HG03575 (cell line): ENCODE measurements at regions not wholly inside any gene's neighbourhood (a gene's known extent, or its start where the extent isn't known, plus 50 kb on each side); places are given as distances from the start of the nearest gene placed in this dataset.
"Not testable (repeated sequence)": the region's sequence is repeated elsewhere in the genome, so short reads cannot be mapped to it uniquely, and the experiment has no call there.

Experiments used
- ATAC-seq: cut with Tn5 transposase; IDR thresholded peaks from one replicate; pipeline ENCODE4 v1.9.1; 2021; ENCODE audit not compliant: unreplicated experiment, insufficient number of reproducible peaks, low FRiP score; ENCODE audit errors: extremely low read depth

GRCh38 chr12:23359975-23360701 is 589.3 kb downstream of the SOX5 start:
- no peak for ATAC-seq

GRCh38 chr12:23361971-23362370 is 587.5 kb downstream of the SOX5 start:
- ATAC-seq = no peak

- ATAC-seq = no peak
Observed at GRCh38 chr12:23368590-23368989, 580.9 kb downstream of the SOX5 start.

- ATAC-seq = no peak
Observed at GRCh38 chr12:23375621-23376020, 573.8 kb downstream of the SOX5 start.

- ATAC-seq = no peak
Observed at GRCh38 chr12:23376238-23376637, 573.2 kb downstream of the SOX5 start.

GRCh38 chr12:23380419-23381100 is 568.9 kb downstream of the SOX5 start:
- no peak for ATAC-seq

GRCh38 chr12:23388898-23389297 is 560.6 kb downstream of the SOX5 start:
- ATAC-seq = not testable (repeated sequence)

GRCh38 chr12:23389315-23389714 is 560.2 kb downstream of the SOX5 start:
- not testable (repeated sequence) for ATAC-seq

- ATAC-seq = no peak
Observed at GRCh38 chr12:23399402-23399933, 550.0 kb downstream of the SOX5 start.

GRCh38 chr12:23415180-23415579 is 534.3 kb downstream of the SOX5 start:
- no peak for ATAC-seq

- ATAC-seq = no peak
Observed at GRCh38 chr12:23421556-23421955, 527.9 kb downstream of the SOX5 start.

- no peak for ATAC-seq
Observed at GRCh38 chr12:23423097-23423687, 526.3 kb downstream of the SOX5 start.

- no peak for ATAC-seq
Observed at GRCh38 chr12:23423796-23424195, 525.7 kb downstream of the SOX5 start.

- ATAC-seq = no peak
Observed at GRCh38 chr12:23424685-23425084, 524.8 kb downstream of the SOX5 start.

GRCh38 chr12:23426328-23426727 is 523.1 kb downstream of the SOX5 start:
- no peak for ATAC-seq

GRCh38 chr12:23428758-23429157 is 520.7 kb downstream of the SOX5 start:
- ATAC-seq = no peak

- ATAC-seq = no peak
Observed at GRCh38 chr12:23431006-23431405, 518.5 kb downstream of the SOX5 start.

- no peak for ATAC-seq
Observed at GRCh38 chr12:23433121-23433520, 516.3 kb downstream of the SOX5 start.

GRCh38 chr12:23434154-23434553 is 515.3 kb downstream of the SOX5 start:
- ATAC-seq = no peak

- no peak for ATAC-seq
Observed at GRCh38 chr12:23446746-23447145, 502.7 kb downstream of the SOX5 start.
